ENCODE measurements at regions not wholly inside any gene's neighbourhood (a gene's known extent, or its start where the extent isn't known, plus 50 kb on each side); places are given as distances from the start of the nearest gene placed in this dataset.

DNA sequence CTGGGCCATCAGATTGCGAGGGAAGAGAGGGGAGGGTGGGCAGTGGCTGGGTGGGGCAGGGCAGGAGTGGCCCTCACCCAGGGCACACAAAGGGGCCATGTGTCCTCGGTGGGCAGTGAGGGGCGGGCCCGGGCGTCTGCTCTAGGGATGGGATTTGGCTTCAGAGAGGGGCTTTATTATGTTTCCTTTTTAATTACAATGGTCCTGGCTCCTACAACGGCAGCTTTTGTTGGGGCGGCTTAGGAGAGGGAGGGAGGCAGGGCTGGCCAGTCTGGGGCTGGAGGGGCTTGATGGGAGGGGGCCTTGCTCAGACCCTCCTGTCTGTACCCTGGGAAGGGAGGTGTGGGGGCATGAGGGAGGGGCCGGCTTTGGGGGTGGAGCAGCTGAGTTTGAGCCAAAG is 102.8 kb upstream of the WNT4 start:
- no peak for TF ChIP-seq EZH2 (IDR thresholded peaks at IDR 0.05)
- no peak for TF ChIP-seq POLR2AphosphoS5 (IDR thresholded peaks at IDR 0.05; ENCODE audit: borderline replicate concordance, low read depth, low read length)
